Prostate gland (tissue), 2 donors: ENCODE measurements at regions not wholly inside any gene's neighbourhood (a gene's known extent, or its start where the extent isn't known, plus 50 kb on each side); places are given as distances from the start of the nearest gene placed in this dataset.

Source experiments
- POLR2A ChIP-seq: fragments of 450-650 bp; IDR thresholded peaks from one replicate; pipeline ENCODE4 v1.6.1; 2016; ENCODE audit warnings: antibody characterized with exemption, mild to moderate bottlenecking
- POLR2AphosphoS5 ChIP-seq: sonication (generic); formaldehyde crosslinking; IDR thresholded peaks from one replicate; pipeline ENCODE4 v1.6.1; 2017; ENCODE audit warnings: antibody characterized with exemption
- TF ChIP-seq, protein P1 (sequence below), 4 experiments: fragments of 200-600 bp in 2 of 4; fragments of 450-650 bp in 2 of 4; sonication (generic) in 2 of 4; IDR thresholded peaks; 1 replicate in 3 of 4; 2 replicates in 1 of 4; pipeline ENCODE4 v1.5.1; 2016 to 2019; ENCODE audit warnings: antibody characterized with exemption in 4 of 4, mild to moderate bottlenecking in 2 of 4, moderate library complexity in 2 of 4

DNA sequence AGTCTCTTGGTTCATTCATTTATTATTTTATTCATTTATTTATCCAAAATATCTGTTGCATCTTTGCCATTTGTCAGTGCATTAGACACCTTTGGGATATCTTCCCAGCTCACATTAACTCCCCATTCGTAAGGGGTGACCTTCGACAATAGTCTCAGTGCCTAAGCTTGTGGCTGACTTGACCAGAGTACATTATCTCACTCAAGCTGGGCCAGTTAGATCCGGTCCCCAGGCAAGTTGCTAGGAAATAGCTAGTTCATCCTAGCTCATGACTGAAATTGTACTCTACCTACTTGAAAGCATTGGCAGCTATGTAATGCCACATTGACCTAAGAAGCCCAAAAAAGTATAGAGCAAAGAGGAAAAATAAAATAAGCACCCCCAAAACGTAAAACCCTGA is 165.3 kb downstream of the FBXO8 start:
- TF ChIP-seq, protein P1, sequence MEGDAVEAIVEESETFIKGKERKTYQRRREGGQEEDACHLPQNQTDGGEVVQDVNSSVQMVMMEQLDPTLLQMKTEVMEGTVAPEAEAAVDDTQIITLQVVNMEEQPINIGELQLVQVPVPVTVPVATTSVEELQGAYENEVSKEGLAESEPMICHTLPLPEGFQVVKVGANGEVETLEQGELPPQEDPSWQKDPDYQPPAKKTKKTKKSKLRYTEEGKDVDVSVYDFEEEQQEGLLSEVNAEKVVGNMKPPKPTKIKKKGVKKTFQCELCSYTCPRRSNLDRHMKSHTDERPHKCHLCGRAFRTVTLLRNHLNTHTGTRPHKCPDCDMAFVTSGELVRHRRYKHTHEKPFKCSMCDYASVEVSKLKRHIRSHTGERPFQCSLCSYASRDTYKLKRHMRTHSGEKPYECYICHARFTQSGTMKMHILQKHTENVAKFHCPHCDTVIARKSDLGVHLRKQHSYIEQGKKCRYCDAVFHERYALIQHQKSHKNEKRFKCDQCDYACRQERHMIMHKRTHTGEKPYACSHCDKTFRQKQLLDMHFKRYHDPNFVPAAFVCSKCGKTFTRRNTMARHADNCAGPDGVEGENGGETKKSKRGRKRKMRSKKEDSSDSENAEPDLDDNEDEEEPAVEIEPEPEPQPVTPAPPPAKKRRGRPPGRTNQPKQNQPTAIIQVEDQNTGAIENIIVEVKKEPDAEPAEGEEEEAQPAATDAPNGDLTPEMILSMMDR (IDR thresholded peaks at IDR 0.05): no peak
- TF ChIP-seq POLR2A (no peak), POLR2AphosphoS5 (no peak)
